ENCODE measurements at regions not wholly inside any gene's neighbourhood (a gene's known extent, or its start where the extent isn't known, plus 50 kb on each side); places are given as distances from the start of the nearest gene placed in this dataset.

GRCh38 chr6:80720824-80721223 lies 614.4 kb downstream of the BCKDHB start:
- H3K4me3 ChIP-seq (ENCODE audit: low read length): no peak overlapping the region
- no peak for DNase-seq (ENCODE audit: low read depth)
- TF ChIP-seq CTCF (IDR thresholded peaks at IDR 0.05; ENCODE audit: insufficient read depth, low read depth, low read length, missing control alignments): no peak

GRCh38 chr6:80714513-80714912 lies 608.0 kb downstream of the BCKDHB start:
- no peak overlapping the region for H3K4me3 ChIP-seq (ENCODE audit: low read length)
- no peak for TF ChIP-seq CTCF (IDR thresholded peaks at IDR 0.05; ENCODE audit: insufficient read depth, low read depth, low read length, missing control alignments)
- DNase-seq (ENCODE audit: low read depth): no peak

DNA sequence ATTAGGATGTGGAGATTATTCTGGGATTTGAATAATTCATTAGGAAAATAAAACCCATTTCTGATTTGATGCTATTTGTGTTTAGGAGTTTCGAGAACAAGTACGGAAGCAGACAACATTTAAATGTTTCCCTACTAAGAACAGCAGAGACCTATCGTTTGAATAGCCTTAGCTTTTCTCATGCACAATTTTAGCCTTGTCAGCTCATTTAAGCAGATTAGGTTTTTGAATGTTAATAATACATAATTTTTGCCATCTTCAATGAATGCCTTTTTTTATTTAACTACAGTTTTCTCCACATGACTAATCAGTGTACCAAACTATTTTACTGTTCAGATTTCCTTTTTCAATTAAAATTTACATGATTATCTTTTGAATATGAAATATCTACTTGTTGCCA lies 592.0 kb downstream of the BCKDHB start:
- no peak for TF ChIP-seq CTCF (IDR thresholded peaks at IDR 0.05; ENCODE audit: insufficient read depth, low read depth, low read length, missing control alignments)
- DNase-seq (ENCODE audit: low read depth): no peak

DNA sequence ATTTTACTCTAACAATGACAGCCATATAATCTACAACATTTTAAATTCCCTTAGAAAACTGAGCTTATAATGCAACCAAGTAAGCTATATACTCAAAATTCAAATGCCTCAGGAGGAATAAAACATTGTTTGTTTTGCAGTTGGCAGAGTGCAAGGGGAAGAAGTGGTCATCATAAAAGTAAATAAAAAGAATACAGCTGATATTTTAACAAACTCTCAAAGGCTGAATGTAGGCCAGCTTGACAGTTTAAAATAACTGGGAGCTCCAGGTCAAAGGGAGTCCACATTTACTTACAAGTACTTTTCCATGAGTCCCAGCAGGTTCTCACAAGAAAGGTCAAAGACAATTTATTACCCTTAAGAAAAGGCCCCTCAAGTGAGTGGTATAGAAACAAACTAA lies 589.8 kb downstream of the BCKDHB start:
- H3K4me3 ChIP-seq (ENCODE audit: low read length): no peak overlapping the region
- TF ChIP-seq CTCF (IDR thresholded peaks at IDR 0.05; ENCODE audit: insufficient read depth, low read depth, low read length, missing control alignments): no peak
- no peak for DNase-seq (ENCODE audit: low read depth)

More for the DNA sequence above, 592.0 kb downstream of the BCKDHB start:
- H3K4me3 ChIP-seq (ENCODE audit: low read length): no peak overlapping the region

DNA sequence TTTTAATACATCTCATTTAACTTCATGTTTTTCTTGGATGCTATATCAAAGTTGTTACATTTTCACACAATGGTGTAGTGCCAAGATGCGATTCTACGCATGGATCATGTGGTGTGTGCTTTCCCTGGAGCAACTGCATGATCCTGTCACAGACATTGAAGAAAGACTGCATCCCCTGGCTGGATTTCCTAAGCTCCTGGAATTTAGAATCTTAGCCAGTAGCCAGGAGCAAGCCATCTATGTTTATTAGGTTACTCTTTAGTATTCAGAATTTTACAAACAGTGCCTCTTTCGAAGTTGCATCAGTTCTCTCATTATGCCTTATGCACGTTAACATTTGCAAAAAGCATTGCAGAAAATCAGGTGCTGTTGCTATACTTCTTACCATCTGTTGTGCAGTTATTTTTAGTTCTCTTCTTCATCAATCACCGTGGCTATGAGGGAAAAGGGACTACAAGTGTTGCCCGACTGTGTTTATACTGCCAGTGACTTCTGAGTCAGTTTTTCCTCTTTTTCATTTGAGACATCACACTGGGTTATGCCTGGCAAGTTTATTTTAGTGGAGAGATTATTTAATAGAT lies 584.2 kb downstream of the BCKDHB start:
- H3K4me3 ChIP-seq (ENCODE audit: low read length): no peak overlapping the region
- TF ChIP-seq CTCF (IDR thresholded peaks at IDR 0.05; ENCODE audit: insufficient read depth, low read depth, low read length, missing control alignments): no peak
- DNase-seq (ENCODE audit: low read depth): no peak

DNA sequence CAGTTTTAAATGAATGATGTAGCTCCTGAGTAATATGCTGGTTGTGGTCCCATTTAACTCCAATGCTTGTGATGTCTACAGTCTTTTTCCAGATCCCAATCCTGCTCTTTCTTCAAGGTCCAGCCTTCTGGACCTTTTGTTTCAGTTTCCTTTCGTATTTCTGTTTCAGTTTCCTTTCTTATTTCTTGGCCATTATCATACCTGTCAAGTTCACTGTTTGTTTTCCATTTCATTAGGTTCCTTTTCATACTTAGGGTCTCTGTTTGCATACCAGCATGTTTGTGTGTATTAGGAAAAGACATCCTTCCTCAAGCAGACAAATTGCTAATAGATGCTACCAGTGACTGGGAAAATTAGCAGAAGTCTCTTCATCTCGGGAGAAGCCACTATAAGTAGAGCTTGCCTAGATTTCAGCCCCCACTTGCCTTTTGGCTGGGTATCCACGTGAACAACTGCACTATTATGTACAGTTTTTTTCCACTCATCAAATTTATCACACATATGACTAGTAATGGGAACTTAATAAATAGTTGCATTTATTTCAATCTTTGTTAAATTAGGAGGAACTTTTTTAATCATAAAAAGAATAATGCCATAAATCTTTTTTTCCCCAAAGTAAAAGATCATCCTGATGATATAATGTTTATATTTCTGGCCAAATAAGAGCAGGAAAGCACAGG lies 583.4 kb downstream of the BCKDHB start:
- no peak overlapping the region for H3K4me3 ChIP-seq (ENCODE audit: low read length)
- DNase-seq (ENCODE audit: low read depth): no peak

More for the DNA sequence above, 583.4 kb downstream of the BCKDHB start:
- TF ChIP-seq CTCF (IDR thresholded peaks at IDR 0.05; ENCODE audit: insufficient read depth, low read depth, low read length, missing control alignments): no peak

All from epithelial cell of esophagus (primary cell).